PC-9 (cell line): ENCODE measurements at regions not wholly inside any gene's neighbourhood (a gene's known extent, or its start where the extent isn't known, plus 50 kb on each side); places are given as distances from the start of the nearest gene placed in this dataset.

ENCODE experiments used
- CTCF ChIP-seq: fragments of 200-600 bp; sonication (generic); conservative IDR thresholded peaks from 2 replicates; pipeline ENCODE4 v1.6.1; 2017; ENCODE audit warnings: mixed run types, antibody characterized with exemption, mild to moderate bottlenecking, moderate library complexity
- EZH2 ChIP-seq: fragments of 200-600 bp; sonication (generic); IDR thresholded peaks from 2 replicates; pipeline ENCODE4 v1.8.0; 2017; ENCODE audit warnings: antibody characterized with exemption, low read depth

GRCh38 chr11:127052404-127052803 is 51.8 kb upstream of the KIRREL3 start:
- TF ChIP-seq CTCF (no peak), EZH2 (no peak)
